ENCODE measurements at regions not wholly inside any gene's neighbourhood (a gene's known extent, or its start where the extent isn't known, plus 50 kb on each side); places are given as distances from the start of the nearest gene placed in this dataset.

DNA sequence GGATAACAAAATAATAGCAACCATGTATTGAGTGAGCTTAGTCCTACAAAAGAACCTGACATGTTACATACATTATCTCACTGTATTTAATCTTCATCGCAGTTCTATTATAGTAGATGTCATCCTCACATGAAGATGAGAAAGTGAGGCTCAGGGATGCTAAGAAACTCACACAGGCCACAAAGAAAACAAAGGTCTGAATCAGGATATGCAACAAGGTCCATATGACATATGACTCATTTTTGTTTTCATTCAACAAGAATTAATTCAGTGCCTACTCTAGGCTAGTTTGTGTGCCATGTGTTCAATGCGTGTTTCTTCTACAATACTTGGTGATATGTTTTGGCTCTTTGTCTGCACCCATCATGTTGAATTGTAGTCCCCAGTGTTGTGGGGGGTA, 219.7 kb upstream of the EPHA4 start:
- TF ChIP-seq, protein P1, sequence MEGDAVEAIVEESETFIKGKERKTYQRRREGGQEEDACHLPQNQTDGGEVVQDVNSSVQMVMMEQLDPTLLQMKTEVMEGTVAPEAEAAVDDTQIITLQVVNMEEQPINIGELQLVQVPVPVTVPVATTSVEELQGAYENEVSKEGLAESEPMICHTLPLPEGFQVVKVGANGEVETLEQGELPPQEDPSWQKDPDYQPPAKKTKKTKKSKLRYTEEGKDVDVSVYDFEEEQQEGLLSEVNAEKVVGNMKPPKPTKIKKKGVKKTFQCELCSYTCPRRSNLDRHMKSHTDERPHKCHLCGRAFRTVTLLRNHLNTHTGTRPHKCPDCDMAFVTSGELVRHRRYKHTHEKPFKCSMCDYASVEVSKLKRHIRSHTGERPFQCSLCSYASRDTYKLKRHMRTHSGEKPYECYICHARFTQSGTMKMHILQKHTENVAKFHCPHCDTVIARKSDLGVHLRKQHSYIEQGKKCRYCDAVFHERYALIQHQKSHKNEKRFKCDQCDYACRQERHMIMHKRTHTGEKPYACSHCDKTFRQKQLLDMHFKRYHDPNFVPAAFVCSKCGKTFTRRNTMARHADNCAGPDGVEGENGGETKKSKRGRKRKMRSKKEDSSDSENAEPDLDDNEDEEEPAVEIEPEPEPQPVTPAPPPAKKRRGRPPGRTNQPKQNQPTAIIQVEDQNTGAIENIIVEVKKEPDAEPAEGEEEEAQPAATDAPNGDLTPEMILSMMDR (IDR thresholded peaks at IDR 0.05; ENCODE audit: insufficient read depth, low read length): no peak
- TF ChIP-seq, protein P2, sequence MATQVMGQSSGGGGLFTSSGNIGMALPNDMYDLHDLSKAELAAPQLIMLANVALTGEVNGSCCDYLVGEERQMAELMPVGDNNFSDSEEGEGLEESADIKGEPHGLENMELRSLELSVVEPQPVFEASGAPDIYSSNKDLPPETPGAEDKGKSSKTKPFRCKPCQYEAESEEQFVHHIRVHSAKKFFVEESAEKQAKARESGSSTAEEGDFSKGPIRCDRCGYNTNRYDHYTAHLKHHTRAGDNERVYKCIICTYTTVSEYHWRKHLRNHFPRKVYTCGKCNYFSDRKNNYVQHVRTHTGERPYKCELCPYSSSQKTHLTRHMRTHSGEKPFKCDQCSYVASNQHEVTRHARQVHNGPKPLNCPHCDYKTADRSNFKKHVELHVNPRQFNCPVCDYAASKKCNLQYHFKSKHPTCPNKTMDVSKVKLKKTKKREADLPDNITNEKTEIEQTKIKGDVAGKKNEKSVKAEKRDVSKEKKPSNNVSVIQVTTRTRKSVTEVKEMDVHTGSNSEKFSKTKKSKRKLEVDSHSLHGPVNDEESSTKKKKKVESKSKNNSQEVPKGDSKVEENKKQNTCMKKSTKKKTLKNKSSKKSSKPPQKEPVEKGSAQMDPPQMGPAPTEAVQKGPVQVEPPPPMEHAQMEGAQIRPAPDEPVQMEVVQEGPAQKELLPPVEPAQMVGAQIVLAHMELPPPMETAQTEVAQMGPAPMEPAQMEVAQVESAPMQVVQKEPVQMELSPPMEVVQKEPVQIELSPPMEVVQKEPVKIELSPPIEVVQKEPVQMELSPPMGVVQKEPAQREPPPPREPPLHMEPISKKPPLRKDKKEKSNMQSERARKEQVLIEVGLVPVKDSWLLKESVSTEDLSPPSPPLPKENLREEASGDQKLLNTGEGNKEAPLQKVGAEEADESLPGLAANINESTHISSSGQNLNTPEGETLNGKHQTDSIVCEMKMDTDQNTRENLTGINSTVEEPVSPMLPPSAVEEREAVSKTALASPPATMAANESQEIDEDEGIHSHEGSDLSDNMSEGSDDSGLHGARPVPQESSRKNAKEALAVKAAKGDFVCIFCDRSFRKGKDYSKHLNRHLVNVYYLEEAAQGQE (IDR thresholded peaks at IDR 0.05; ENCODE audit: insufficient replicate concordance, low read depth): no peak
- no peak for TF ChIP-seq POLR2AphosphoS5 (IDR thresholded peaks at IDR 0.05; ENCODE audit: low read depth)
- no peak for TF ChIP-seq GABPA (IDR thresholded peaks at IDR 0.05; ENCODE audit: low read depth)
